ENCODE measurements at regions not wholly inside any gene's neighbourhood (a gene's known extent, or its start where the extent isn't known, plus 50 kb on each side); places are given as distances from the start of the nearest gene placed in this dataset.
"Not testable (repeated sequence)": the region's sequence is repeated elsewhere in the genome, so short reads cannot be mapped to it uniquely, and the experiment has no call there.

GRCh38 chr13:46437808-46438404 is 50.9 kb upstream of the RUBCNL start:
- H3K27ac ChIP-seq (ENCODE audit: low read length); H3K79me2 ChIP-seq (ENCODE audit: insufficient read depth, low read length); H3K4me2 ChIP-seq (ENCODE audit: insufficient read depth, low read length); H3K36me3 ChIP-seq (ENCODE audit: insufficient read depth, low read length); ATAC-seq (ENCODE audit: insufficient read depth, low read depth); H3K9ac ChIP-seq (ENCODE audit: low read depth, low read length); H3K27me3 ChIP-seq (ENCODE audit: insufficient read depth, low read length, poor library complexity); H4K20me1 ChIP-seq (ENCODE audit: insufficient read depth, low read length); H3K4me3 ChIP-seq (ENCODE audit: low read depth in 1 of 2, low read length in 2 of 2); H3K4me1 ChIP-seq (ENCODE audit: insufficient read depth, low read length); H2AFZ ChIP-seq (ENCODE audit: low read depth, low read length); H3K9me3 ChIP-seq (ENCODE audit: insufficient read depth, low read length, severe bottlenecking); DNase-seq: not testable (repeated sequence)

Measured in DND-41 (cell line).